ENCODE measurements at regions not wholly inside any gene's neighbourhood (a gene's known extent, or its start where the extent isn't known, plus 50 kb on each side); places are given as distances from the start of the nearest gene placed in this dataset.

- H3K36me3 ChIP-seq (replicated peaks) = no peaks in the 10 kb centered on the region
- no peak overlapping the region for H3K27ac ChIP-seq
- in situ Hi-C loops (cut with HindIII; ENCODE audit: low pct_ligation_motif_present, low sequenced_read_pairs) = no loop called here
- TF ChIP-seq CTCF (IDR thresholded peaks at IDR 0.05; ENCODE audit: low read depth, low read length, missing control alignments) = no peak
- no peak overlapping the region for H3K4me3 ChIP-seq (ENCODE audit: low read depth, low read length)
- no peak for DNase-seq
- no peaks in the 10 kb centered on the region for H3K27me3 ChIP-seq (replicated peaks)
Observed at GRCh38 chr6:156457601-156458000, 319.6 kb upstream of the ARID1B start.

GRCh38 chr6:156455847-156456246, 321.3 kb upstream of the ARID1B start:
- no peak for DNase-seq
- H3K4me3 ChIP-seq (ENCODE audit: low read depth, low read length) = no peak overlapping the region
- H3K27me3 ChIP-seq (replicated peaks) = no peaks in the 10 kb centered on the region
- no peak overlapping the region for H3K27ac ChIP-seq
- H3K36me3 ChIP-seq (replicated peaks) = no peaks in the 10 kb centered on the region
- in situ Hi-C loops (cut with HindIII; ENCODE audit: low pct_ligation_motif_present, low sequenced_read_pairs) = no loop called here
- TF ChIP-seq CTCF (IDR thresholded peaks at IDR 0.05; ENCODE audit: low read depth, low read length, missing control alignments) = no peak

GRCh38 chr6:156454867-156455266, 322.3 kb upstream of the ARID1B start:
- Histone ChIP-seq H3K27ac (no peak overlapping the region), H3K36me3 (replicated peaks) (no peaks in the 10 kb centered on the region), H3K4me3 (ENCODE audit: low read depth, low read length) (no peak overlapping the region), H3K27me3 (replicated peaks) (no peaks in the 10 kb centered on the region)
- TF ChIP-seq CTCF (IDR thresholded peaks at IDR 0.05; ENCODE audit: low read depth, low read length, missing control alignments) = no peak
- in situ Hi-C loops (cut with HindIII; ENCODE audit: low pct_ligation_motif_present, low sequenced_read_pairs) = no loop called here
- no peak for DNase-seq

- no peak for TF ChIP-seq CTCF (IDR thresholded peaks at IDR 0.05; ENCODE audit: low read depth, low read length, missing control alignments)
- Histone ChIP-seq H3K36me3 (replicated peaks) (no peaks in the 10 kb centered on the region), H3K27me3 (replicated peaks) (no peaks in the 10 kb centered on the region), H3K4me3 (ENCODE audit: low read depth, low read length) (no peak overlapping the region), H3K27ac (no peak overlapping the region)
- in situ Hi-C loops (cut with HindIII; ENCODE audit: low pct_ligation_motif_present, low sequenced_read_pairs) = no loop called here
- no peak for DNase-seq
Observed at GRCh38 chr6:156451726-156452125, 325.5 kb upstream of the ARID1B start.

- no peak overlapping the region for H3K27ac ChIP-seq
- H3K4me3 ChIP-seq (ENCODE audit: low read depth, low read length) = no peak overlapping the region
- DNase-seq = no peak
- in situ Hi-C loops (cut with HindIII; ENCODE audit: low pct_ligation_motif_present, low sequenced_read_pairs) = no loop called here
- TF ChIP-seq CTCF (IDR thresholded peaks at IDR 0.05; ENCODE audit: low read depth, low read length, missing control alignments) = no peak
- no peaks in the 10 kb centered on the region for H3K27me3 ChIP-seq (replicated peaks)
- no peaks in the 10 kb centered on the region for H3K36me3 ChIP-seq (replicated peaks)
Observed at GRCh38 chr6:156451088-156451487, 326.1 kb upstream of the ARID1B start.

GRCh38 chr6:156450421-156450820, 326.8 kb upstream of the ARID1B start:
- no peak for TF ChIP-seq CTCF (IDR thresholded peaks at IDR 0.05; ENCODE audit: low read depth, low read length, missing control alignments)
- in situ Hi-C loops (cut with HindIII; ENCODE audit: low pct_ligation_motif_present, low sequenced_read_pairs) = no loop called here
- no peak for DNase-seq
- Histone ChIP-seq H3K27me3 (replicated peaks) (no peaks in the 10 kb centered on the region), H3K4me3 (ENCODE audit: low read depth, low read length) (no peak overlapping the region), H3K27ac (no peak overlapping the region), H3K36me3 (replicated peaks) (no peaks in the 10 kb centered on the region)
